ENCODE measurements at regions not wholly inside any gene's neighbourhood (a gene's known extent, or its start where the extent isn't known, plus 50 kb on each side); places are given as distances from the start of the nearest gene placed in this dataset.

DNA sequence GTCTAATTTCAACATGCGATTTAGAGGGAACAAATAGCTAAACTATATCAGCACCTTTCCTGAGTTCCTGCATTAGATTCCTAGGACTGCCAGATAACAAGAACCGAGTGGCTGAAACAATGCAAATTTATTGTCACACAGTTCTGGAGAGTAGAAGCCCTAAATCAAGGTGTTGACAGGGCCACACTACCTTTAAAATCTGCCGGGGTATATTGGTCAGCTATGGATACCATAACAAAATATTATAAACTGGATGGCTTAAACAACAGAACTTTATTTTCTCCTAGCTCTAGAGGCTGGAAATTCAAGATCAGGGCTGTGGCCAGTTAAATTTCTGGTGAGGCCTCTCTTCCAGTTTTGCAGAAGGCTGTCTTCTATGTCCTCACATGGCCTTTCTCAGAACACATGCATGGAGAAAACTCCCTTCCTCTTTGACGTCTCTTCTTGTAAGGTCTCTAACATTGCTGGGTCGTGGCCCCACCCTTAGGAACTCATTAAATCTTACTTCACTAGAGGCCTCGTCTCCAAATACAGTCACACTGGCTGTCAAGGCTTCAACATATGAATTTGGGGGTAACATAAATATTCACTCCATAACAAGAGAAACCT is 144.3 kb downstream of the FCRL5 start:
- TF ChIP-seq, protein P1, sequence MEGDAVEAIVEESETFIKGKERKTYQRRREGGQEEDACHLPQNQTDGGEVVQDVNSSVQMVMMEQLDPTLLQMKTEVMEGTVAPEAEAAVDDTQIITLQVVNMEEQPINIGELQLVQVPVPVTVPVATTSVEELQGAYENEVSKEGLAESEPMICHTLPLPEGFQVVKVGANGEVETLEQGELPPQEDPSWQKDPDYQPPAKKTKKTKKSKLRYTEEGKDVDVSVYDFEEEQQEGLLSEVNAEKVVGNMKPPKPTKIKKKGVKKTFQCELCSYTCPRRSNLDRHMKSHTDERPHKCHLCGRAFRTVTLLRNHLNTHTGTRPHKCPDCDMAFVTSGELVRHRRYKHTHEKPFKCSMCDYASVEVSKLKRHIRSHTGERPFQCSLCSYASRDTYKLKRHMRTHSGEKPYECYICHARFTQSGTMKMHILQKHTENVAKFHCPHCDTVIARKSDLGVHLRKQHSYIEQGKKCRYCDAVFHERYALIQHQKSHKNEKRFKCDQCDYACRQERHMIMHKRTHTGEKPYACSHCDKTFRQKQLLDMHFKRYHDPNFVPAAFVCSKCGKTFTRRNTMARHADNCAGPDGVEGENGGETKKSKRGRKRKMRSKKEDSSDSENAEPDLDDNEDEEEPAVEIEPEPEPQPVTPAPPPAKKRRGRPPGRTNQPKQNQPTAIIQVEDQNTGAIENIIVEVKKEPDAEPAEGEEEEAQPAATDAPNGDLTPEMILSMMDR (IDR thresholded peaks at IDR 0.05) = no peak
- no peak for TF ChIP-seq POLR2AphosphoS5 (IDR thresholded peaks at IDR 0.05)
- no peak for TF ChIP-seq POLR2A (IDR thresholded peaks at IDR 0.05; ENCODE audit: low read depth)
- no peak for TF ChIP-seq EP300 (IDR thresholded peaks at IDR 0.05)
